ENCODE measurements at regions not wholly inside any gene's neighbourhood (a gene's known extent, or its start where the extent isn't known, plus 50 kb on each side); places are given as distances from the start of the nearest gene placed in this dataset.
"Not testable (repeated sequence)": the region's sequence is repeated elsewhere in the genome, so short reads cannot be mapped to it uniquely, and the experiment has no call there.

DNA sequence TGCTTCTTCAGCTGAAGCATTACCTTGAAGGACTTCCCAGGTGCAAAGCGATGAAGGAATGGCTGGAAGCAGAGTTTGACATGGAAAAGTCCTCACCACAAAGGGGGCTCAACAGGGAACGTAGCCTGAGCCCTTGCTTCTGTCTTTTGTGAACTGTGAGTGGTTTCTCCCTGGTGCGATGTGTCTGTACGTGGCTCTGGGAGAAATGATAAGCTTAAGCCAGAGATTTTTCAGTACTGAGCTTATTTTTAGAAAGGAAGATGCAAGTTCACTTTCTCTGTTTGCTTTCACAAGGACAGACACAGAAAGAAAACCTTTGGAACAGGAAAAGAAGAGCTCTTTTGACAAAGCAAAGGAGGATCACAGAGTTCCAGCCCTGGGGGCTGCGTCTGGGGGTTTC lies 79.4 kb downstream of the DACT2 start:
- intact Hi-C loops (cut with DNase I, micrococcal nuclease): no loop called here
- Histone ChIP-seq H3K9me3 (no peaks in the 10 kb centered on the region), H3K36me3 (ENCODE audit: low read depth) (no peaks in the 10 kb centered on the region), H3K4me3 (no peak overlapping the region), H3K4me1 (ENCODE audit: low read depth) (no peaks in the 10 kb centered on the region)
- no peak for ATAC-seq
- no peak for DNase-seq
- TF ChIP-seq, protein P1, sequence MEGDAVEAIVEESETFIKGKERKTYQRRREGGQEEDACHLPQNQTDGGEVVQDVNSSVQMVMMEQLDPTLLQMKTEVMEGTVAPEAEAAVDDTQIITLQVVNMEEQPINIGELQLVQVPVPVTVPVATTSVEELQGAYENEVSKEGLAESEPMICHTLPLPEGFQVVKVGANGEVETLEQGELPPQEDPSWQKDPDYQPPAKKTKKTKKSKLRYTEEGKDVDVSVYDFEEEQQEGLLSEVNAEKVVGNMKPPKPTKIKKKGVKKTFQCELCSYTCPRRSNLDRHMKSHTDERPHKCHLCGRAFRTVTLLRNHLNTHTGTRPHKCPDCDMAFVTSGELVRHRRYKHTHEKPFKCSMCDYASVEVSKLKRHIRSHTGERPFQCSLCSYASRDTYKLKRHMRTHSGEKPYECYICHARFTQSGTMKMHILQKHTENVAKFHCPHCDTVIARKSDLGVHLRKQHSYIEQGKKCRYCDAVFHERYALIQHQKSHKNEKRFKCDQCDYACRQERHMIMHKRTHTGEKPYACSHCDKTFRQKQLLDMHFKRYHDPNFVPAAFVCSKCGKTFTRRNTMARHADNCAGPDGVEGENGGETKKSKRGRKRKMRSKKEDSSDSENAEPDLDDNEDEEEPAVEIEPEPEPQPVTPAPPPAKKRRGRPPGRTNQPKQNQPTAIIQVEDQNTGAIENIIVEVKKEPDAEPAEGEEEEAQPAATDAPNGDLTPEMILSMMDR (IDR thresholded peaks at IDR 0.05): no peak

DNA sequence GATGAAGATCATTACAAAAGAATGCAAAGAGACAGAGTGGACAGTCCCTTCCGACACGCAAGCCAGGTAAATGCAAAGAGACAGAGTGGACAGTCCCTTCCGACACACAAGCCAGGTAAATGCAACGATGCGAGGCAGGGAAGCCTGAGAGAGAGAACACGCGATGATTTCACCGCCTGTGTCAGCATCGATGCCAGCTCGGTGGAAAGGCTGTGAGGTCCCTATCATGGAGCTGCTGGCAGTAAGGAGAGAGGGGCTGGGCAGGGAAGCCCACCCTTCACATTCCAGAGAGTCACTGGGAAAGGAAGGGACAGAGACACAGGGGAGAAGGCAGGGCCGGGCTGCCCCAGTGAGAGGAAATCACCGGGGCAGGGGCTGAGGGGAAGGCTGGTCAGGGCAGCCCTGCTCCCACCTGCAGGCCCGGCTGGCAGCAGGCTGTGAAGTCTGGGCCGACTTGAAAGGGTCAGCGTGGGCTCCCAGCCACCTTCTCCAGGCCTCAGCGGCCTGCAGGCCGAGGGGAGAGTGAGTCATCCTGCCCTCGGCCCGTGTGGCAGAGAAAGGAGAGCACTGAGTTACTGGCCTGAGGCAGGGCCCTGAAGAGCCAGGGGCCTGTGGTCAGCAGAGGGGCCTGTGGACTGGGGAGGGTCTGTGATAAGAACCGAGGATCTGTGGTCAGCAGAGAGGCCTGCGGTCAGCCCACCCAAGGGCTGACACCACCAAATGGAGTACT lies 80.4 kb downstream of the DACT2 start:
- DNase-seq (no peak), ATAC-seq (no peak)
- Histone ChIP-seq H3K4me3 (no peak overlapping the region), H3K9me3 (no peaks in the 10 kb centered on the region), H3K36me3 (ENCODE audit: low read depth) (no peaks in the 10 kb centered on the region), H3K4me1 (ENCODE audit: low read depth) (no peaks in the 10 kb centered on the region)
- TF ChIP-seq, protein P1 (IDR thresholded peaks at IDR 0.05): no peak
- intact Hi-C loops (cut with DNase I, micrococcal nuclease): no loop called here

DNA sequence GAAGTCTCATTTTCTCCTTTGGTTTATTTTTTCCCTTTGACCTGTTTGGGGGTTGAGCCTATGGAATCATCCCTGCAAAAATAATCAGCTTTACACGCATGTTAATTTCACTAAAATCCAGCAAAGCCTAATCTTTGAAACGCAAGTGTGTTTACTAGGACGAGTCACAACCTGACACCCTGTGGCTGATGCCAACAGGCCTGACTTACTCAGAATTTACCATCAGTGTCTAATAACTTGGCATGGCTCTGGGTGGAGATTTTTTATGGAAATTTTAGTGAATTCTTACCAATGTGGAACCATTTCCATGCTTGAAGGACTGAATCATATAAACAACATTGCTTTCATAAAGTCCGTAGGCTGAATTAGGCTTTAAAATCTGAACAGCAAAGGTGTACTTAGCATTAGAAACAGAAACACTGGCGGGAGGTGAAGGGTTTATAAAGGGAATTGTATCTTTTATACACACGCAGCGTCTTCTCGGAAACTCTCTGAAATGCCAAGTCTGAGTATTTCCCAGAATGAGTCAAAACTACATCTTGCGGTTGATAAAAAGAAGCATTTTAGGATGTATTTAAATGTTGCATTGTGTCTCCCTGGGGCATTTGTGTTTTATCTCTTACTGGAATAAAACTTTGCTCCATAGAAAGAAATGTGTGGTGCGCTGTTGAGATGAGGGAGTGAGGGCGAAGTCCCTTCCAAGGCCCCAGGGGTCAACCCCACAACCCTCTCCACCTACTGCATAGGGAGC lies 81.2 kb downstream of the DACT2 start:
- no peaks in the 10 kb centered on the region for H3K36me3 ChIP-seq (ENCODE audit: low read depth)
- TF ChIP-seq, protein P1 (IDR thresholded peaks at IDR 0.05): no peak
- no peaks in the 10 kb centered on the region for H3K9me3 ChIP-seq
- no peak overlapping the region for H3K4me3 ChIP-seq
- H3K4me1 ChIP-seq (ENCODE audit: low read depth): no peaks in the 10 kb centered on the region
- intact Hi-C loops (cut with DNase I, micrococcal nuclease): no loop called here
- no peak for ATAC-seq
- DNase-seq: no peak

DNA sequence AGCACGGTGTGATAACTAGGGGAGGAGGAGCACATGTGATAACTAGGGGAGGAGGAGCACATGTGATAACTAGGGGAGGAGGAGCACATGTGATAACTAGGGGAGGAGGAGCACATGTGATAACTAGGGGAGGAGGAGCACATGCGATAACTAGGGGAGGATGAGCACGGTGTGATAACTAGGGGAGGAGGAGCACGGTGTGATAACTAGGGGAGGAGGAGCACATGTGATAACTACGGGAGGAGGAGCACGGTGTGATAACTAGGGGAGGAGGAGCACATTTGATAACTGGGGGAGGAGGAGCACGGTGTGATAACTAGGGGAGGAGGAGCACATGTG lies 85.7 kb downstream of the DACT2 start:
- intact Hi-C loops (cut with DNase I, micrococcal nuclease); ATAC-seq; DNase-seq; H3K9me3 ChIP-seq; H3K36me3 ChIP-seq (ENCODE audit: low read depth); H3K4me1 ChIP-seq (ENCODE audit: low read depth); H3K4me3 ChIP-seq: not testable (repeated sequence)

DNA sequence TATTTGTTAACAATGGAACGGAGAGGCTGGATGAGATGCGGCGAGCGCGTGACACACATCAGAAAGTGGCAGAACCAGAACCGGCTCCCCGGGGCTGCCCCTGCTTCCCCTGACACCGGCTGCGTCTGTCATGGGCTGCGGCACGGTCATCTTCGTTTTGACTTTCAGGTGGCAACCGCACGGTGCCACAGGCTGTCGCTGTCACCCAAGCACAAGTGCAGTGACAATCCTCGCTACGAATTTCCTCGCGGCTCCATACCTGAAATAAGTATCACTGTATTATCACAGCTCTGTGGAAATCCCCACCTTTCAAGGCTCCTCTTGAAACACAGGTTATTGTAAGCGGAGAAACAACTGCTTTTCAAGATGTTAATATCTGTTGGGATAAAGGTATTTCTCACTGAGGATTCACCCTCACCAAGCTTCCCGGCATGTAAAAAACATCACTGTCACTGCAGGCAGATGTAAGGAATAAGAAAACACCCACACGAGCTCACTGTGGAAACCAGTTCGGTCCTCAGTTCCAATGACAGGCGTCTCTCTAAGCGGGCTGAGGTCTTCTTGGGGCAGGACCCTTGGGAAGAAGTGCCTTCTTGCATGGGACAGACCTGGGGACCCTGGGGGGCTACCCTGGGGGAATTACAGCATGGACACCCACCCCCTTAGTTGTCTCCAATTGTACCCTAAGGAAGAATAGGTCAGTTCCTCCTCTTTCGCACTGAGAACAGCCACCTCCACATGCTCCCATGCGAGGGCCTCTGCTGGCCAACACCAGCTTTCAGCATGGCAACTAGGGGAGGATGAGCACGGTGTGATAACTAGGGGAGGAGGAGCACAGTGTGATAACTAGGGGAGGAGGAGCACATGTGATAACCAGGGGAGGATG lies 86.3 kb downstream of the DACT2 start:
- ATAC-seq: no peak

More for the DNA sequence above, 86.3 kb downstream of the DACT2 start:
- no peak for DNase-seq
- Histone ChIP-seq H3K4me1 (ENCODE audit: low read depth) (no peaks in the 10 kb centered on the region), H3K9me3 (no peaks in the 10 kb centered on the region), H3K36me3 (ENCODE audit: low read depth) (no peaks in the 10 kb centered on the region), H3K4me3 (no peak overlapping the region)
- TF ChIP-seq, protein P1 (IDR thresholded peaks at IDR 0.05): no peak
- intact Hi-C loops (cut with DNase I, micrococcal nuclease): no loop called here
